CD4-positive, alpha-beta T cell (primary cell): ENCODE measurements at regions not wholly inside any gene's neighbourhood (a gene's known extent, or its start where the extent isn't known, plus 50 kb on each side); places are given as distances from the start of the nearest gene placed in this dataset.
"Not testable (repeated sequence)": the region's sequence is repeated elsewhere in the genome, so short reads cannot be mapped to it uniquely, and the experiment has no call there.

Experiments
- ATAC-seq: fragments of 200-7000 bp; cut with Tn5 transposase; one replicate; pipeline ENCODE4 v1.10.0; 2022; ENCODE audit warnings: mild to moderate bottlenecking; ENCODE audit not compliant: poor library complexity
- CTCF ChIA-PET: fragments of 350-600 bp; sonication (Branson Sonifier 250); formaldehyde crosslinking; loops from one replicate; lab custom pipeline; 2021; ENCODE audit warnings: antibody characterized with exemption, inconsistent platforms; lab: Charles Lee
- POLR2A ChIA-PET: fragments of 350-600 bp; sonication (Branson Sonifier 250); formaldehyde crosslinking; loops from one replicate; lab custom pipeline; 2021; ENCODE audit warnings: antibody characterized with exemption, inconsistent platforms; lab: Charles Lee
- DNase-seq, 14 experiments: peaks; one replicate each; pipeline ENCODE4 v3.0.0-alpha.2; 2013 to 2020; ENCODE audit warnings: mixed read lengths in 2 of 14
- H3K27ac ChIP-seq, 2 donors: one replicate each; pipeline versions ENCODE4 v1.5.1 to v1.7.0; 2013; ENCODE audit warnings: low read length in 2 of 2, low read depth in 1 of 2, mild to moderate bottlenecking in 1 of 2
- H3K27me3 ChIP-seq, 2 experiments: 1 replicate in 1 of 2; 2 replicates in 1 of 2; pipeline versions ENCODE4 v1.6.1 to v1.7.0; 2013; ENCODE audit warnings: low read length in 2 of 2, control low read depth in 1 of 2, mild to moderate bottlenecking in 1 of 2, moderate library complexity in 1 of 2; ENCODE audit not compliant: insufficient read depth in 2 of 2, control insufficient read depth in 1 of 2
- H3K36me3 ChIP-seq: one replicate; pipeline ENCODE4 v1.6.1; 2013; ENCODE audit warnings: low read length, control low read depth; ENCODE audit not compliant: insufficient read depth
- H3K4me1 ChIP-seq: one replicate; pipeline ENCODE4 v1.6.1; 2013; ENCODE audit warnings: low read length, control low read depth; ENCODE audit not compliant: insufficient read depth
- H3K4me3 ChIP-seq: one replicate; pipeline ENCODE4 v1.5.1; 2013; ENCODE audit warnings: mild to moderate bottlenecking, low read length, moderate library complexity
- H3K9me3 ChIP-seq, 2 experiments: 1 replicate in 1 of 2; 2 replicates in 1 of 2; pipeline versions ENCODE4 v1.6.1 to v1.7.0; 2013; ENCODE audit warnings: low read length in 2 of 2, mild to moderate bottlenecking in 2 of 2, control low read depth in 1 of 2, moderate library complexity in 1 of 2; ENCODE audit not compliant: control insufficient read depth in 1 of 2, insufficient read depth in 1 of 2
- H3K27ac Mint-ChIP-seq: one replicate; pipeline ENCODE4 v1.8.0; 2020; ENCODE audit warnings: mixed read lengths
- H3K27me3 Mint-ChIP-seq: one replicate; pipeline ENCODE4 v1.8.0; 2021; ENCODE audit warnings: mixed read lengths
- H3K36me3 Mint-ChIP-seq: one replicate; pipeline ENCODE4 v1.8.0; 2021; ENCODE audit warnings: low read depth, mixed read lengths
- H3K4me1 Mint-ChIP-seq: one replicate; pipeline ENCODE4 v1.8.0; 2021; ENCODE audit warnings: low read depth, mixed read lengths
- H3K4me3 Mint-ChIP-seq: one replicate; pipeline ENCODE4 v1.8.0; 2020; ENCODE audit warnings: mild to moderate bottlenecking, mixed read lengths
- H3K9me3 Mint-ChIP-seq: one replicate; pipeline ENCODE4 v1.8.0; 2020; ENCODE audit warnings: mixed read lengths
- intact Hi-C, 2 experiments: fragments of 100-400 bp; cut with DNase I in 1 of 2; cut with micrococcal nuclease in 1 of 2; formaldehyde crosslinking; loops; one replicate each; pipeline versions ENCODE4 v1.15.1 to v1.9.0; 2023 to 2025; cut with DNase I, micrococcal nuclease
- TF ChIP-seq, protein P1 (sequence below): fragments of 200-600 bp; IDR thresholded peaks from one replicate; pipeline ENCODE4 v1.8.0; 2022; ENCODE audit warnings: antibody characterized with exemption, mild to moderate bottlenecking

DNA sequence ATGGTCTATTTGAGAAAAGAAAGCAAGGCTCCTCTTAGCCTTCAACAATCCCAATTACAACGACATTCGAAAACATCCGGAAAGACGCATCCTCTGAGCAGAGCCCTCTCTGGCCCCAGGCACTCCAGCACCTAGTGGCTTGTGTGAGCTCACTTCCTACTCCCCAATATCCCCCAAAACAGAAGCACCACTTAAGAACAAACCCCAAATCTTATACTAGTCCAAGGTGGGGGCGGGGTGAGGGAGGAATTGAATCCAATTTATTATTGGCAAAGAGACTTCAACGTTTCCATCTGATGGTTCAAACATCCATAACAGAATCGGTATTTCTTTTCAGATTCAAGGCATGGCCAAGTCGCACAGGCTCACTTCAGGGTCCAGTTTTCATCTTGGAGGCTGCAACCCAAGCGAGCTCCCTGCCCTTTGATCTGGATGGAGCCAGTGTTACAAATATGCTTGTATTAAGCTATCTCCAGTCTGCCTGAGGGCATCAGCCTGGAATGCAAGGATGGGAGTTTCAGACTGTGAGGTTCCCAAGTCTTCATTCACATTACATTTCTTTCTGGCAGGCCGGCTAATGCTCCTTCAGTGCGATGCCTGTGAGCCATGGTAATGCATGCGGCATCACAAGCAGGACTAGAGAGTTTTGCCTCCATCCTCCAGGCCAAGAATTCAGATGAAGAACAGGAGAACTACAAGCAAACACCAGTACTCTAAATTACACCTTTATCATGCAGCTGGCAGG lies 132.5 kb upstream of the FOXN3 start:
- intact Hi-C loops: no loop called here
- TF ChIP-seq, protein P1, sequence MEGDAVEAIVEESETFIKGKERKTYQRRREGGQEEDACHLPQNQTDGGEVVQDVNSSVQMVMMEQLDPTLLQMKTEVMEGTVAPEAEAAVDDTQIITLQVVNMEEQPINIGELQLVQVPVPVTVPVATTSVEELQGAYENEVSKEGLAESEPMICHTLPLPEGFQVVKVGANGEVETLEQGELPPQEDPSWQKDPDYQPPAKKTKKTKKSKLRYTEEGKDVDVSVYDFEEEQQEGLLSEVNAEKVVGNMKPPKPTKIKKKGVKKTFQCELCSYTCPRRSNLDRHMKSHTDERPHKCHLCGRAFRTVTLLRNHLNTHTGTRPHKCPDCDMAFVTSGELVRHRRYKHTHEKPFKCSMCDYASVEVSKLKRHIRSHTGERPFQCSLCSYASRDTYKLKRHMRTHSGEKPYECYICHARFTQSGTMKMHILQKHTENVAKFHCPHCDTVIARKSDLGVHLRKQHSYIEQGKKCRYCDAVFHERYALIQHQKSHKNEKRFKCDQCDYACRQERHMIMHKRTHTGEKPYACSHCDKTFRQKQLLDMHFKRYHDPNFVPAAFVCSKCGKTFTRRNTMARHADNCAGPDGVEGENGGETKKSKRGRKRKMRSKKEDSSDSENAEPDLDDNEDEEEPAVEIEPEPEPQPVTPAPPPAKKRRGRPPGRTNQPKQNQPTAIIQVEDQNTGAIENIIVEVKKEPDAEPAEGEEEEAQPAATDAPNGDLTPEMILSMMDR: no peak
- no peaks in the 10 kb centered on the region for H3K27me3 ChIP-seq
- Mint-ChIP-seq H3K4me3 (no peak overlapping the region), H3K27ac (peak overlapping the region; percentile 56), H3K36me3 (peaks cover 54% of the 10 kb centered on the region), H3K9me3 (no peaks in the 10 kb centered on the region), H3K27me3 (no peaks in the 10 kb centered on the region), H3K4me1 (peaks cover 63% of the 10 kb centered on the region)
- CTCF ChIA-PET: no interaction called here
- H3K27ac ChIP-seq: no peak overlapping the region
- peaks cover 21% of the 10 kb centered on the region for H3K36me3 ChIP-seq
- H3K4me3 ChIP-seq: no peak overlapping the region
- DNase-seq: no peak
- peaks cover 17% of the 10 kb centered on the region for H3K4me1 ChIP-seq
- no peaks in the 10 kb centered on the region for H3K9me3 ChIP-seq
- ATAC-seq: no peak
- POLR2A ChIA-PET: no interaction called here

DNA sequence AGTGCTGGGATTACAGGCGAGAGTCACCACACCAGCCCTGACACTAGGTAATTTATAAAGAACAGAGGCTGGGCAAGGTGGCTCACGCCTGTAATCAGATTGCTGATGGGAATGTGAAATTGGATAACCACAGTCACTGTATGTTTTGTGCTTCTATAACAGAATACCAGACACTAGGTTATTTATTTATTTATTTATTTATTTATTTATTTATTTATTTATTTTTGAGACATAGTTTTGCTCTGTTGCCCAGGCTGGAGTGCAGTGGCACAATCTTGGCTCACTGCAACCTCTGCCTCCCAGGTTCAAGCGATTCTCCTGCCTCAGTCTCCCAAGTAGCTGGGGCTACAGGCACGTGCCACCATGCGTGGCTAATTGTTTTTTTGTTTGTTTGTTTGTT lies 130.0 kb upstream of the FOXN3 start:
- H3K4me3 ChIP-seq, H3K9me3 ChIP-seq, H3K27me3 Mint-ChIP-seq, H3K27me3 ChIP-seq, DNase-seq, H3K27ac Mint-ChIP-seq, H3K9me3 Mint-ChIP-seq, H3K27ac ChIP-seq, H3K4me3 Mint-ChIP-seq, ATAC-seq, intact Hi-C loops: not testable (repeated sequence)
- peaks cover 21% of the 10 kb centered on the region for H3K36me3 ChIP-seq
- peaks cover 26% of the 10 kb centered on the region for H3K4me1 ChIP-seq
- Mint-ChIP-seq H3K4me1 (peaks cover 65% of the 10 kb centered on the region), H3K36me3 (peaks cover 41% of the 10 kb centered on the region)
- ChIA-PET POLR2A (interaction anchor here (1.3 kb wide), 1 partner anchor 9 kb away, joined by 3 read pairs; no protein-coding TSS in a partner anchor), CTCF (interaction anchor here (1.2 kb wide), 1 partner anchor 329 kb away, joined by 3 read pairs; no protein-coding TSS in a partner anchor)

DNA sequence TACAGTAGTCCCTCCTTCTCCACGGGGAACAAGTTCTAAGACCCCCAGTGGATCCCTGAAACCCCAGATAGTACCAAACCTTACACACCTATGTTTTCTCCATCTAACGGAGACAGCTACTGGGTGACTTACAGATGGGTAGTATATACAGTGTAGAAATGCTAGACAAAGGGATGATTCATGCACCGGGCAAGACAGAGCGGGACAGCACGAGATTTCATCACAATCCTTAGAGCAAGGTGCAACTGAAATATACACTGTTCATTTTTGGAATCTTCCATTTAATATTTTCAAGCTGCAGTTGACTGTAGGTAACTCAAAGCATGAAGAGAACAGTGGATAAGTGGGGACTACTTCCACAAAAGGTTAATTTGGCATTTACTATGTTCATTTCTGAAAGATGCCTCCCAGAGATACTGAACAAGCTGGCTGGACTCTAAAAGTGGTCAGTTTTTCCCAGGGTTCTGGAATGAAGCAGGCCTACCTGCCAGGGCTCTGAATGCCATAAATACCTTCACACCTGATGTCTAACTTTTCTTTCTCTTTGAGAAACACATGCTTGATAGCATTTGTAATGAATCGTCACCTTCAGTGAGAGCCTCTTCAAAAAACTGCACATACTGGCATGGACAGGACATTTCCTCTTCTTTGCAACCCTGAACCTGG lies 127.7 kb upstream of the FOXN3 start:
- Histone ChIP-seq H3K27me3 (no peaks in the 10 kb centered on the region), H3K9me3 (no peaks in the 10 kb centered on the region), H3K4me3 (no peak overlapping the region), H3K27ac (no peak overlapping the region), H3K36me3 (peaks cover 12% of the 10 kb centered on the region), H3K4me1 (peaks cover 23% of the 10 kb centered on the region)
- POLR2A ChIA-PET: no interaction called here
- CTCF ChIA-PET: interaction anchor here (1.4 kb wide), 1 partner anchor 131 kb away, joined by 3 read pairs; no protein-coding TSS in a partner anchor
- Mint-ChIP-seq H3K36me3 (peaks cover 28% of the 10 kb centered on the region), H3K27me3 (no peaks in the 10 kb centered on the region), H3K4me1 (peaks cover 58% of the 10 kb centered on the region), H3K4me3 (no peak overlapping the region), H3K27ac (peak overlapping the region; percentile 8), H3K9me3 (no peaks in the 10 kb centered on the region)
- ATAC-seq: no peak
- intact Hi-C loops: no loop called here
- DNase-seq: peak in 1 of 14 experiments; percentile 21
- TF ChIP-seq, protein P1: no peak
